Body of pancreas (tissue), 4 donors: ENCODE measurements at regions not wholly inside any gene's neighbourhood (a gene's known extent, or its start where the extent isn't known, plus 50 kb on each side); places are given as distances from the start of the nearest gene placed in this dataset.

Experiments used
- CTCF ChIP-seq, 7 experiments: fragments of 450-650 bp in 4 of 7; fragments of 200-600 bp in 3 of 7; sonication (generic) in 3 of 7; IDR thresholded peaks; one replicate each; pipeline ENCODE4 v1.5.1; 2016 to 2019; ENCODE audit warnings: antibody characterized with exemption in 7 of 7
- POLR2A ChIP-seq, 3 donors: fragments of 450-650 bp; IDR thresholded peaks; one replicate each; pipeline ENCODE4 v1.6.1; 2016; ENCODE audit warnings: antibody characterized with exemption in 3 of 3, mild to moderate bottlenecking in 2 of 3

GRCh38 chr5:38772471-38772870 is 73.3 kb upstream of the OSMR start:
- TF ChIP-seq CTCF (IDR thresholded peaks at IDR 0.05) (no peak), POLR2A (IDR thresholded peaks at IDR 0.05) (no peak)
